SU-DHL-6 (cell line): ENCODE measurements at regions not wholly inside any gene's neighbourhood (a gene's known extent, or its start where the extent isn't known, plus 50 kb on each side); places are given as distances from the start of the nearest gene placed in this dataset.

Experiments used
- H2AFZ ChIP-seq: fragments of 200-600 bp; sonication (generic); 2 replicates; pipeline ENCODE4 v1.6.1; 2014; ENCODE audit warnings: low read depth, mild to moderate bottlenecking, moderate library complexity, mixed read lengths, antibody characterized with exemption, low read length; ENCODE audit not compliant: severe bottlenecking
- H3F3A ChIP-seq: fragments of 200-600 bp; shearing (Covaris generic); 2 replicates; pipeline ENCODE4 v1.6.0; 2016; ENCODE audit warnings: antibody characterized with exemption, mild to moderate bottlenecking; ENCODE audit not compliant: insufficient read depth
- H3K27ac ChIP-seq: fragments of 200-600 bp; sonication (generic); 2 replicates; pipeline ENCODE4 v1.5.1; 2016; ENCODE audit warnings: low read depth, mild to moderate bottlenecking, low read length, moderate library complexity, mixed read lengths
- H3K27me3 ChIP-seq: fragments of 200-600 bp; sonication (generic), shearing (Covaris generic); 2 replicates; pipeline ENCODE4 v1.6.0; 2014; ENCODE audit warnings: mild to moderate bottlenecking, low read length
- H3K36me3 ChIP-seq: fragments of 200-600 bp; sonication (generic); 2 replicates; pipeline ENCODE4 v1.6.1; 2014; ENCODE audit warnings: mild to moderate bottlenecking, low read length, mixed read lengths
- H3K4me2 ChIP-seq: fragments of 300-600, 200-600 bp; shearing (Covaris generic), sonication (generic); 2 replicates; pipeline ENCODE4 v1.6.0; 2014; ENCODE audit warnings: low read length, low read depth, mild to moderate bottlenecking; ENCODE audit not compliant: poor library complexity, severe bottlenecking
- H3K4me3 ChIP-seq: fragments of 200-600 bp; sonication (generic); 2 replicates; pipeline ENCODE4 v1.5.1; 2014; ENCODE audit warnings: antibody characterized with exemption, low read length, mild to moderate bottlenecking, mixed read lengths; ENCODE audit not compliant: insufficient read depth, poor library complexity, severe bottlenecking
- H3K79me2 ChIP-seq: fragments of 200-600 bp; sonication (generic); 2 replicates; pipeline ENCODE4 v1.6.1; 2014; ENCODE audit warnings: mild to moderate bottlenecking, low read length, moderate library complexity; ENCODE audit not compliant: insufficient read depth
- H3K9ac ChIP-seq: fragments of 200-600 bp; sonication (generic); 2 replicates; pipeline ENCODE4 v1.7.0; 2014; ENCODE audit warnings: mild to moderate bottlenecking, low read length
- H3K9me2 ChIP-seq: fragments of 200-600 bp; sonication (generic); replicated peaks from 2 replicates; pipeline ENCODE4 v1.6.1; 2014; ENCODE audit warnings: low read length; ENCODE audit not compliant: insufficient read depth
- H3K9me3 ChIP-seq: fragments of 200-600 bp; sonication (generic); 2 replicates; pipeline ENCODE4 v1.6.1; 2014; ENCODE audit warnings: low read length, mixed read lengths; ENCODE audit not compliant: insufficient read depth
- H4K20me1 ChIP-seq: fragments of 200-600 bp; sonication (generic); 2 replicates; pipeline ENCODE4 v1.6.1; 2014; ENCODE audit warnings: low read depth, mild to moderate bottlenecking, antibody characterized with exemption, low read length, moderate library complexity, mixed read lengths
- CTCF ChIP-seq: fragments of 200-600 bp; sonication (generic); IDR thresholded peaks from one replicate; pipeline ENCODE4 v1.5.1; 2017; ENCODE audit warnings: antibody characterized with exemption, mild to moderate bottlenecking, low read length, moderate library complexity; ENCODE audit not compliant: insufficient read depth, poor library complexity, severe bottlenecking
- EZH2phosphoT487 ChIP-seq: fragments of 200-600 bp; sonication (generic), shearing (Covaris generic); conservative IDR thresholded peaks from 2 replicates; pipeline ENCODE4 v1.6.1; 2018; ENCODE audit warnings: mild to moderate bottlenecking, antibody characterized with exemption, low read length, moderate library complexity, mixed read lengths

GRCh38 chr20:55058938-55059337 is 583.5 kb downstream of the DOK5 start:
- Histone ChIP-seq H3K9me3 (no peaks in the 10 kb centered on the region), H4K20me1 (no peaks in the 10 kb centered on the region), H3K36me3 (no peaks in the 10 kb centered on the region), H3K9ac (no peak overlapping the region), H3K79me2 (no peaks in the 10 kb centered on the region), H3K27me3 (no peaks in the 10 kb centered on the region), H3F3A (peaks cover 5% of the 10 kb centered on the region; the same call in 1 of the 2 replicates), H3K27ac (0 out of 2 replicates have a peak overlapping the region, but pooled peaks have one; percentile 49), H3K4me2 (peak overlapping the region; percentile 3), H3K4me3 (no peak overlapping the region), H3K9me2 (no peaks in the 10 kb centered on the region), H2AFZ (no peak overlapping the region)
- TF ChIP-seq CTCF (no peak), EZH2phosphoT487 (no peak)

- H3K79me2 ChIP-seq = no peaks in the 10 kb centered on the region
- peaks cover 5% of the 10 kb centered on the region; the same call in 1 of the 2 replicates for H3F3A ChIP-seq
- H3K36me3 ChIP-seq = no peaks in the 10 kb centered on the region
- H3K4me2 ChIP-seq = peak overlapping the region; percentile 3
- TF ChIP-seq EZH2phosphoT487 = no peak
- no peak for TF ChIP-seq CTCF
- no peaks in the 10 kb centered on the region for H3K27me3 ChIP-seq
- no peaks in the 10 kb centered on the region for H3K9me3 ChIP-seq
- no peaks in the 10 kb centered on the region for H3K9me2 ChIP-seq
- H3K4me3 ChIP-seq = no peak overlapping the region
- H2AFZ ChIP-seq = peak overlapping the region; percentile 4
- H4K20me1 ChIP-seq = no peaks in the 10 kb centered on the region
- H3K27ac ChIP-seq = peak overlapping the region; percentile 49
- H3K9ac ChIP-seq = no peak overlapping the region
Measured at GRCh38 chr20:55057779-55058415, 582.5 kb downstream of the DOK5 start.

GRCh38 chr20:55054453-55054852 is 579.1 kb downstream of the DOK5 start:
- Histone ChIP-seq H3K79me2 (no peaks in the 10 kb centered on the region), H2AFZ (no peak overlapping the region), H3K27me3 (no peaks in the 10 kb centered on the region), H3K9me2 (no peaks in the 10 kb centered on the region), H3K9ac (no peak overlapping the region), H3K27ac (no peak overlapping the region), H4K20me1 (no peaks in the 10 kb centered on the region), H3K4me3 (no peak overlapping the region), H3K36me3 (no peaks in the 10 kb centered on the region), H3F3A (peaks cover 5% of the 10 kb centered on the region; the same call in 1 of the 2 replicates), H3K9me3 (no peaks in the 10 kb centered on the region), H3K4me2 (no peak overlapping the region)
- TF ChIP-seq CTCF (no peak), EZH2phosphoT487 (no peak)
